Activated CD4-positive, alpha-beta T cell treated with anti-CD3 and anti-CD28 coated beads, Interleukin-2, amount 50 U/mL, for 1 hour (primary cell): ENCODE measurements at regions not wholly inside any gene's neighbourhood (a gene's known extent, or its start where the extent isn't known, plus 50 kb on each side); places are given as distances from the start of the nearest gene placed in this dataset.

Source experiments
- DNase-seq: peaks from one replicate; pipeline ENCODE4 v3.0.0-alpha.2; 2020

GRCh38 chr2:6213056-6213780, 521.0 kb downstream of the SOX11 start:
- no peak for DNase-seq

GRCh38 chr2:6214471-6214870, 522.3 kb downstream of the SOX11 start:
- no peak for DNase-seq

- DNase-seq: no peak
Observed at GRCh38 chr2:6215053-6215452, 522.9 kb downstream of the SOX11 start.

DNA sequence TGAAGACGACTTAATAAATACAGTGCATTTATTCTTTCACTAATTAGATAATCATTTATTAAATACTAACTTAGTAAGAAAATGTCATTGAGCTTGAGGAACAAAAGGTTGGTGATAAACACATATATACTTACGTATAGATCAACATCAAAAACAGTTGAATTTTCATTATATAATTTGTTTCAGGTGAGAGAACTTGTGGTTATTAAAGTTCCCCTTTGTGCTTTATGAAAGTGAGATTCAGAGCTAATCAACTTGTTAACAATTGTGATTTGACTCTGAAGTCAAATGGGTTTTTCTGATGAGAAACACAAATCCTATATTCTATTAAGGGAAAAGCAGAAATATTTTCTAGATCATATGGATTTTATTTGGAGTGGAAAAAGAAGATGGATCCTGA, 524.0 kb downstream of the SOX11 start:
- no peak for DNase-seq

DNA sequence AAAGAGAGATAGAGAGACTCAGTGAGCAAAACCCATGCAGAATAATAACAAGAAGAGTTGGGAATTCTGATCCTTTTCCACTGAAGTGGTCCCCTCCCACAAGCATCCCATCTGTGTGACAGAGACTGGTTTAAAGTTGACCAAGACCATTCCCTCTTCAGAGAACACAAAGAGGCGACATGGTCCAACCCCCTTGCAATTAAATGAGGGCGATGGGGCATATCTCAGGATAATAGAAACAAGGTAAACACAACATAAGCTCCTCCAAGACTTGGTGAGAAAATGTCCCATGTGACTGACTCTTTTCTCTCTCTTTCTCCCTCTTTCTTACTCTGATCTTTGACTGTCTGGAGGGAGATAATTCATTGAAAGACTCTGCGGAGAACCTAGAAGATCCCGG, 526.7 kb downstream of the SOX11 start:
- no peak for DNase-seq

DNA sequence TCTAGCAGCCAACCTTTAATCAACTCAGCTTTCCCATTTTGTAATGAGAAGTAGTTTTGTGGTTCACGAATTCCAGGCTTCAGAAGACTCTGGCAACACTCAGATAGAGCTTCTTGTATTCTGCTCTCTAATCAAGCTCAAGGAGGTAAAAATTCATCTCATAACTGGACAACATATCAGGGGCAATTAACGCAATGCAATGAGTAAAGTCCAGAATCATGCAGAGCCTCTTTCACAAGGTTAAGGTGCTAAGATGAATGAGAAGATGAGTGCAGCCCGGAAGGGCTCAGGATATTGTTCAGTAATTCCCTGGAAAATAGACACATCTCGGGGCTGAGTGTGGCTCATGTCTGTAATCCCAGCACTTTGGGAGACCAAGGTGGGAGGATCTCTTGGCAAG, 527.7 kb downstream of the SOX11 start:
- no peak for DNase-seq

- DNase-seq: no peak
Observed at GRCh38 chr2:6222296-6222695, 530.1 kb downstream of the SOX11 start.

- no peak for DNase-seq
Observed at GRCh38 chr2:6224267-6224666, 532.1 kb downstream of the SOX11 start.

DNA sequence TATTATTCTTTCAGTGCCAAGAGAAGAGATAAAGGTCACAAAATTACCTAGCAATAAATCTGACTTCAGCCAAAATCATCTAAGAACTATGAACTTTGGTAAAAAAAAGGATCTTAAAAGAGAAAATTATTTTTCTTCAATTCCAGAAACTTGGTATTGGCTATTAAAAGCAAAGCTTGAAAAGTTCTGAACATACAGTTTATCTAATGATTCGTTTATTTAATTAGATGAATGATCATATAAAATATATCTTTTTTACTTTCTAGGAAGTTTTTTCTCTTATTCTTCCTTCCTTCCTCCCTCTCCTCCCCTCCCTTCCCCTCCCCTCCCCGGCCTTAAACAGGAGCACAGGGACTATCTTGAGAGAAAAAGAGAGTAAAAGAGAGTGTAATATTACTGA, 536.1 kb downstream of the SOX11 start:
- DNase-seq: no peak

DNA sequence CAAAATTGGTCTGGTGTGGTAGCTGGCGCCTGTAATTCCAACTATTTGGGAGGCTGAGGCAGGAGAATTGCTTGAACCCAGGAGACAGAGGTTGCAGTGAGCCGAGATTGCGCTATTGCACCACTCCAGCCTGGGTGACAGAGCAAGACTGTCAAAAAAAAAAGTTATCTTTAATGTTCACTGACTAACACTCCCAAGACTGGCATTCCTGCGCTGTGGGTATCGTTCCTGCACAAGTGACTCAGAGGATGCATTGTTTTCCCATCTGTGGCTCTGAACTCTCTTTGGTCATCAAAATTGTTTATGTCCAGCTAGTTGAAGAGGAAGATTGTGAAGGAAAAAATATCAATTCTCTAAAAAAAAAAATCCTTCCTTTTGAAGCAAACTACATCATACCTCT, 539.0 kb downstream of the SOX11 start:
- DNase-seq: no peak

DNA sequence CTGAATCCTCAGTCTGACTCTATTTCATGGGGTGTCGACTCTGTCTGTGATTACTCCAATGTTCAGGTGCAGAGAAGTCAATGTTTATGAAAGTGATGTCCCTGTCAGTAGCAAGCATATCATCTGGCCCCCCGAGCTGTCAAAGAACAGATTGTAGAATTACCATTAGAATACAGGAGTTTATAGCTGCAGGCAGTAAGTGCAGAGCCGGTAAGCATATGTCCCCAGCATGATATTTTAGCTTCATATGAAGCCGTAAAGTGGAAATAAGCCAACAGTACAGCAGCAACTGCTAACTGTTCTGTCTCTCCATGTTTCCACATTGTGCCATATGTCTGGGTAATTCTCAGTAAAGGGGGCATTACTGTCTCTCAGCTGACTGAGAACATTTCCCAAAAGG, 541.8 kb downstream of the SOX11 start:
- no peak for DNase-seq

DNA sequence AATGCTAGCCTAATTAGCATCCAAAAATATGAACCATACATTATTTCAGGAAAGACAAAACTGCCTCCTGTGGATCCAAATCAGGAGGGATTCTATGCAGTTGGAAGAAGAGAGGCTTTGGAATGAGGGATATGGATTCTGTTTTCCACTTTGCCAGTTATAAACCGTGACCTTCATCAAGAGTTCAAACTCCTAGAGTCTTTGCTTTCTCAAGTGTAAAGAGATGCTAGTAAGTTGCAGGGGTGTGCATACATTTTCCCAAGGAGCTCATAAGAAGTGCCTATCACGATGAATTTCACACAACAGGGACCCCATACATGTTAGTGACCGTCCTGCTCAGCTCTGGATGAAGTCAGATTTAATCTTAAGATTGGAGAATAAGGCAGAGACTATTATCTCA, 542.5 kb downstream of the SOX11 start:
- DNase-seq: no peak

DNA sequence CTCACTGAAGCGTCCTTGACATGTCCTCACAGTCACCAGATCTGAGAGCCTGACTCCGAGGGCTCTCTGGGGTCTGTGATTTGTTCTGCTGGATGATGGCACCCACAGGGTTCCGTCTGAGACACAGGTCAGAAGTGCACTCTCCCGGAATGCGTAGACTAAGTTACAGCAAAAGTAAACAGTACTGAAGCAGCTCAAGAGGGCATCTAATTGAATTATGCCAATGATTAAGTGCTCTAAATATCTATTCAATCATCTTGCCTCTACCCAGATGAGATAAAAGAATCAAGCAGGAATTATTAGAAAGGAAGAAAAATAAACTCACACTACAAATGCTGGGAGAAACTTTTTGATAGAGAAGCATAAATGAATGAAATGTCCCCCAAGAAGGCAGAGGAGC, 544.1 kb downstream of the SOX11 start:
- no peak for DNase-seq

- DNase-seq: no peak
Observed at GRCh38 chr2:6237039-6237660, 545.0 kb downstream of the SOX11 start.

GRCh38 chr2:6249557-6249956, 557.4 kb downstream of the SOX11 start:
- no peak for DNase-seq

- DNase-seq: no peak
Observed at GRCh38 chr2:6254441-6254840, 562.3 kb downstream of the SOX11 start.

GRCh38 chr2:6264198-6264597, 572.0 kb downstream of the SOX11 start:
- DNase-seq: no peak

DNA sequence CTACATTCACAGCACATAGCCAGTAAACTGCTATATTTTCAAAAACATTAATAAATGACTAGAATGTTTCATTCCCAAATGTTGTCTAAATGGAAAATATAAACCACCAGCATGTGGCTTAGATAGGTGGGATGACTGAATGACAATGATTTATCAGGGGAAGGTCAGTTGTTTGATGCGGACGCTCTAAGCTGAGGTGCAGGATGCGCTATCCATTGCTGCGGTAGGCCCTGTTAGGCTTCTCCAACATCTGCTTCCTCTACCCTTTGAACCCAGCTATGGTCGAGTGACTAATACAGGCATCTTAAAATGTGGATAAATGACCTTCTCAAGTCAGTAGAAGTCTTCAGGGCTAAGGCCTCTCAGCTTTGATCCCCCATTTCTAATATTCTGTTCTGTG, 584.2 kb downstream of the CMPK2 start:
- no peak for DNase-seq

DNA sequence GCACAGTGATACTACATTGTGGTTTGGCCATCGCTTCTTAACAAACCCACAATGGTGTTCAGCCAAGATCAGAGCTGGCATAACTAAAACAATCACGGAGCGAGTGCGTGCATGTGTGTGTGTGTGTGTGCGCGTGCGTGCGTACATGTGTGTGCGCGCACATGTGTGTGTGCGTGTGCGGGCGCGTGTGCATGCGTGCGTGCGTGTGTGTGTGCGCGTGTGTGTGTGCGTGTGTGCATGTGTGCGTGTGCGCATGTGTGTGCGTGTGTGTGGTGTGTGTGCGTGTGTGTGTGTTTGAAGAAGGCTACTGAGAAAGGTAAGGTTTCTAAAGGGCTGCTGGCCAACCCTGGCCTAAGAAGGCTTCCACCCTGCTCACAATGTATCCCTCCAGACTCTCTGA, 582.4 kb downstream of the CMPK2 start:
- no peak for DNase-seq

- DNase-seq: no peak
Observed at GRCh38 chr2:6287406-6287805, 578.3 kb downstream of the CMPK2 start.

- no peak for DNase-seq
Observed at GRCh38 chr2:6288791-6289190, 576.9 kb downstream of the CMPK2 start.

DNA sequence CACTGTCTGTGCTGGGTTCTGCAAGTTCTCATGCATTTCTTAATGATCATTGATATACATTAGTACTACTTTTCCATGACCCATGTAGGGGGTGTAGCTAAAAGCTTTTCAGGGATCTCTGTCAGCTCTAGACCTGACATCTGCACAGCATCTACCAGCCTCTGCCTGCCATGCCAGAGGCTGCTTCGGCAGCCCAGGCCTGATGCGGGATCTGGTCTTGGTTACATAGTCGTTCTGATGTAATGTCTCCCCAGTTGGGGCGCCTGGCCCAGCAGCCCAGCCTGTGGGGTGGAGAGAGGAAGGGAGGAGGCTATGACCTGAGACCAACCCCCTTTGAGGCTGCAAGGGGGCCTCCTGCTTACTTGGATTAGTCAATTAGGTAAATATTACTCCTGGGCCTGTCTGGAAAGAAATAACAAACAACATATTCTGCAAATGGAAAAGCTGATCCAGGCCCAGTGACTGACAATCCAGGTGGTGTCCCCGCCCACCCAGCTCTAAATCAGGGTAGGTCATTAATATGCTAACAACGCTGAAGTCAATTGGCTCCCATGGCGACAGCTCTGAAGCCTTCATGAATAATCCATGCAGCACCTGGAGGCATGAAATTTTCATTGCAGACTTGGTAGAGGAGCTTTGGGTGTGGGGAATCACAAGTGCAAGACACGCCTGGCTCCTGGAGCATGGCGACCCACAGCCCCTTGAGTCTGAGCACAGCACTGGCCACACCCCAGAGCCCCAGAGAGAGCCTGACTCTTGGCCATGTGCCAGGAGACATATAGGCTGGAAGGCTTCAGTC, 575.3 kb downstream of the CMPK2 start:
- no peak for DNase-seq

- no peak for DNase-seq
Observed at GRCh38 chr2:6294791-6295190, 570.9 kb downstream of the CMPK2 start.

DNA sequence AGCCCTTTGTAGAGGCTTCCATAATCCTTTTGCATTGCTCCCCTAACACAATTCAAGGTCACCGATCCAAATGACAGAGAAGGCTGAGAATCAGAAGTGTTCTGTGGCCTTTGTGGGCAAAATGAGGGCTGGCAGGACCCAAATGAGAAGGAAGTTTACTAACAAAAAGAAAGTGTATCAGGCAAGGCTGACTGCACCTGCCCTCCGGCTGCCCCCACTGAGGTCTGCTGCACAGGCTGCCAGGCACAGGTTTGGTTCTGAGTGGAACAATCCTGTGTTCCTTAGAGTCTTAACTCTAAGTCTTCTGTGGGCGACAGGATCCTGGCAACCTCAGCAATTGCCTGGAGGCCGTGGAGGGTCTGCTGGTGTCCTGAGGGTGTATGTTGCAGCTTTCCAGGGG, 568.5 kb downstream of the CMPK2 start:
- no peak for DNase-seq
